ENCODE measurements at regions not wholly inside any gene's neighbourhood (a gene's known extent, or its start where the extent isn't known, plus 50 kb on each side); places are given as distances from the start of the nearest gene placed in this dataset.

- TF ChIP-seq, protein P1, sequence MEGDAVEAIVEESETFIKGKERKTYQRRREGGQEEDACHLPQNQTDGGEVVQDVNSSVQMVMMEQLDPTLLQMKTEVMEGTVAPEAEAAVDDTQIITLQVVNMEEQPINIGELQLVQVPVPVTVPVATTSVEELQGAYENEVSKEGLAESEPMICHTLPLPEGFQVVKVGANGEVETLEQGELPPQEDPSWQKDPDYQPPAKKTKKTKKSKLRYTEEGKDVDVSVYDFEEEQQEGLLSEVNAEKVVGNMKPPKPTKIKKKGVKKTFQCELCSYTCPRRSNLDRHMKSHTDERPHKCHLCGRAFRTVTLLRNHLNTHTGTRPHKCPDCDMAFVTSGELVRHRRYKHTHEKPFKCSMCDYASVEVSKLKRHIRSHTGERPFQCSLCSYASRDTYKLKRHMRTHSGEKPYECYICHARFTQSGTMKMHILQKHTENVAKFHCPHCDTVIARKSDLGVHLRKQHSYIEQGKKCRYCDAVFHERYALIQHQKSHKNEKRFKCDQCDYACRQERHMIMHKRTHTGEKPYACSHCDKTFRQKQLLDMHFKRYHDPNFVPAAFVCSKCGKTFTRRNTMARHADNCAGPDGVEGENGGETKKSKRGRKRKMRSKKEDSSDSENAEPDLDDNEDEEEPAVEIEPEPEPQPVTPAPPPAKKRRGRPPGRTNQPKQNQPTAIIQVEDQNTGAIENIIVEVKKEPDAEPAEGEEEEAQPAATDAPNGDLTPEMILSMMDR (IDR thresholded peaks at IDR 0.05; ENCODE audit: insufficient read depth, low read length, missing control alignments): no peak
- H3K4me3 ChIP-seq (ENCODE audit: low read depth, low read length): no peak overlapping the region
- ChIA-PET CTCF (interaction anchor here (1.0 kb wide), 2 partner anchors 9 to 171 kb away, joined by 3 read pairs; no protein-coding TSS in a partner anchor), POLR2A (interaction anchor here (0.8 kb wide), 1 partner anchor 343 kb away, joined by 4 read pairs; no protein-coding TSS in a partner anchor)
- DNase-seq (ENCODE audit: low read depth, low spot score): no peak
These were observed 182.0 kb upstream of the RUNX1 start for GRCh38 chr21:35231090-35231489.

DNA sequence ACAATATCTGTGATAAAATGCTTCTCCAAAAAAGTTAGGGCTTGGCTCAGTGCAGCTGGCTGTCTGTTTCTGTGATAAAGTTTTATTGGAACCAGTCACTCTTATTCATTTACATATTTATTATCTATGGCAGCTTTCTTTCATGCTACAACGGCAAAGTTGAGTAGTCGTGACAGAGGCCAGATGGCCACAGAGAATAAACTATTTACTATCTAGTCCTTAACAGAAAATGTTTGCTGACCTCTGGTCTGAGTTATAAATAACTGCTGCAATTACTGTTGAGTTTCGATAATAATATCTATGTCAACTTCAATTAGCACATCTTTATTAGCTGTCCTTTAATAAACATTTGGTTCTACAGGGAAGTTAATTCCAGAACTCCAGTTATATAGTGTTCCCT lies 180.2 kb upstream of the RUNX1 start:
- POLR2A ChIA-PET: no interaction called here
- CTCF ChIA-PET: no interaction called here
- TF ChIP-seq, protein P1 (IDR thresholded peaks at IDR 0.05; ENCODE audit: insufficient read depth, low read length, missing control alignments): no peak
- no peak overlapping the region for H3K4me3 ChIP-seq (ENCODE audit: low read depth, low read length)
- DNase-seq (ENCODE audit: low read depth, low spot score): no peak

DNA sequence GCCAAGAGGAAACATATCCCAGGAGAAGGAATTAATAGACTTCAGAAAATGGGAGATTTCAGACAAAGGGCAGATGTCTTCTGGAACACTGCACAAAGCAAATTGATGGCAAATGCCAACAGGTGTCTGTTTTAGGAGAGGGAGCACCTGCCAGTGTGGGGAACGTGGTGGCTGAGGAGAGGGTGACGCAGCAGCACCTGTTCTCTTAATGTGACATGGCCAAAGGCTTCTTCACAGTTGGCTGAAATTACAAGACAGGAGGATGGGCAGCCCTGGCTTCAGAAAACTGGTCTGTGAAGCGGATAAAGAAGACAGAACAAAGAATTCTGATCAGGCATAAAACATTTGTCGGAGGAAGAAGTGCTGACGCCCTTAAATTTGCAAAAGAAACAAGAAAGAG lies 178.7 kb upstream of the RUNX1 start:
- ChIA-PET POLR2A (no interaction called here), CTCF (no interaction called here)
- no peak overlapping the region for H3K4me3 ChIP-seq (ENCODE audit: low read depth, low read length)
- DNase-seq (ENCODE audit: low read depth, low spot score): no peak
- TF ChIP-seq, protein P1 (IDR thresholded peaks at IDR 0.05; ENCODE audit: insufficient read depth, low read length, missing control alignments): no peak

DNA sequence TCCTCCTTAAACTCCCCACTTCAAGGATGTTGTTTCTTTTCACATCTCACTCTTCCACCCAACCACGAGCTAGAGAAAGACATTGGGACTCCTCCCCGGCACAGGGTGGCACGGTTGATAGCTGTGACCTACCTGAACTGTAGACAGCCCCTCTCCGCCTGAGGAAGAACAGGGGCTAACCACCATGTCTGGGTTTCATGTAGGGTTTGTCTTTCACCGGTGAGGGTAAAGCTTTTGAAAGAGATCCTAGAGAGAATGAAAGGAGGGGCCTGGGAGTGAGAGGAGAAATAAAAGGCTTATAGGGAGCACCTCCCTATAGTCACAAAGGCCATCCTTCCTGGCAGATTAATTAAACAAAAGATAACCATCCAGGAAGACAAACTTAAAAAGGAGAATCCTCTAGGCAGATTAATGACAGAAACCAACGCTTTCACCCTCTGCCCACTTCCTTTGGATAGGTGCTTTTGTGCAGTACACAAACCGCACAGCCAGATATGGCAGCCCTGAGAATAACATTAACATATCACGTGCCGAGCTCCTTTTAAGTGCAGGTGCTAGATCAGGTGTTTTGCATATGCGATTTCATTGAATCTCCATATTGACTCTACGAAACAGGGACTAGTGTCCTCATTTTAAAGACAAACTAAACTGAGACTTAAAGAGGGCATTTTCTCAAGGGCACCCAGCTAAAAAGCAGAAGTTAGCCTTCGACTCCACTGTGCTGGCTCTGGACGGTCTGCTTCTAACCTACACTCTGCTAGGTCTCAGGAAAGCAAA lies 178.1 kb upstream of the RUNX1 start:
- CTCF ChIA-PET: no interaction called here
- POLR2A ChIA-PET: no interaction called here
- no peak overlapping the region for H3K4me3 ChIP-seq (ENCODE audit: low read depth, low read length)
- no peak for DNase-seq (ENCODE audit: low read depth, low spot score)
- TF ChIP-seq, protein P1 (IDR thresholded peaks at IDR 0.05; ENCODE audit: insufficient read depth, low read length, missing control alignments): no peak

DNA sequence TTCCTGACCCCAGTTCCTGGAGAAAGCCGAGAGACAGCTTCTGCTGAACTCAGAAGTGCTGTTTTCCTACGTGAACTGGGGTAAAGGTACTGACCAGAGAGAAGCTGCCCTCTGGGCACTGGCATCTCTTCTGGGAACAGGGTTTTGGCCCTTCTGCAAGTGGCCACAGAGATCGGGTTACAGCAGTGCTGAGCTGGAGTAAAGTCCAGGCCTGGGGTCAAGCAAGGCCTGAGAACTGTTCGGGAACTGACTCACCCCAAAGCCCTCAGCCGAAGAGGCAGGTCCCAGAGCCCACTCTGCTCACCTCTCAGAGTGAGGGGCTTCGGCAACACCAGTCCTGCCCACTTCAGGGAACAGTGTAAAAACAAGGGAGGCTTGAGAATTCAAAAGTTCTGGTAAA lies 177.2 kb upstream of the RUNX1 start:
- H3K4me3 ChIP-seq (ENCODE audit: low read depth, low read length): no peak overlapping the region
- no peak for DNase-seq (ENCODE audit: low read depth, low spot score)
- POLR2A ChIA-PET: no interaction called here
- CTCF ChIA-PET: interaction anchor here (1.3 kb wide), 1 partner anchor 336 kb away, joined by 5 read pairs; no protein-coding TSS in a partner anchor
- TF ChIP-seq, protein P1 (IDR thresholded peaks at IDR 0.05; ENCODE audit: insufficient read depth, low read length, missing control alignments): no peak

- POLR2A ChIA-PET: no interaction called here
- TF ChIP-seq, protein P1 (IDR thresholded peaks at IDR 0.05; ENCODE audit: insufficient read depth, low read length, missing control alignments): no peak
These were observed 176.5 kb upstream of the RUNX1 start for GRCh38 chr21:35225573-35225972.

More at GRCh38 chr21:35225573-35225972, 176.5 kb upstream of the RUNX1 start:
- CTCF ChIA-PET: interaction anchor here (1.3 kb wide), 1 partner anchor 336 kb away, joined by 5 read pairs; no protein-coding TSS in a partner anchor
- H3K4me3 ChIP-seq (ENCODE audit: low read depth, low read length): no peak overlapping the region
- DNase-seq (ENCODE audit: low read depth, low spot score): no peak

Measured in AG04449 (cell line).